Endothelial cell of umbilical vein (primary cell): ENCODE measurements at regions not wholly inside any gene's neighbourhood (a gene's known extent, or its start where the extent isn't known, plus 50 kb on each side); places are given as distances from the start of the nearest gene placed in this dataset.

ENCODE experiments used
- BruUV-seq: library from RNA; stranded (reverse); fragments of 400-500 nt; replicated peaks from 2 replicates; lab custom pipeline; 2021; lab: Mats Ljungman, UMichigan
- CTCF ChIA-PET: fragments of 300-600, 350-600 bp; sonication (Branson Sonifier 250); formaldehyde crosslinking; loops from one replicate; lab custom pipeline; 2021; ENCODE audit warnings: antibody characterized with exemption, inconsistent platforms; lab: Charles Lee
- POLR2A ChIA-PET: fragments of 300-600, 350-600 bp; sonication (Branson Sonifier 250); formaldehyde crosslinking; loops from one replicate; lab custom pipeline; 2021; ENCODE audit warnings: antibody characterized with exemption, inconsistent platforms; lab: Charles Lee
- DNase-seq: peaks from one replicate; pipeline ENCODE4 v3.0.0-alpha.2; 2011; ENCODE audit warnings: low read depth, low spot score
- FAIRE-seq: peaks from 2 replicates; lab custom pipeline; 2011; peaks lifted over from hg19 to GRCh38; lab: Jason Lieb, UNC
- H2AFZ ChIP-seq: 2 replicates; pipeline ENCODE4 v1.6.0; 2012; ENCODE audit warnings: low read depth, low read length, control low read depth, inconsistent platforms
- H3K27ac ChIP-seq: 2 replicates; pipeline ENCODE4 v1.5.1; 2011; ENCODE audit warnings: low read depth, mild to moderate bottlenecking, control low read depth, low read length, moderate library complexity; ENCODE audit not compliant: insufficient read depth
- H3K27me3 ChIP-seq, 2 experiments: 2 replicates each; pipeline versions ENCODE4 v1.6.0 to v1.6.1; 2011; ENCODE audit warnings: low read length in 2 of 2, mixed read lengths in 1 of 2; ENCODE audit not compliant: control insufficient read depth in 2 of 2, insufficient read depth in 2 of 2
- H3K36me3 ChIP-seq, 2 experiments: 2 replicates in 1 of 2; 3 replicates in 1 of 2; pipeline ENCODE4 v1.5.1; 2011; ENCODE audit warnings: low read length in 2 of 2, mild to moderate bottlenecking in 1 of 2, moderate library complexity in 1 of 2; ENCODE audit not compliant: control insufficient read depth in 2 of 2, insufficient read depth in 2 of 2; ENCODE audit errors: extremely low read depth in 1 of 2
- H3K4me1 ChIP-seq: 3 replicates; pipeline ENCODE4 v1.5.1; 2011; ENCODE audit warnings: mild to moderate bottlenecking, low read length; ENCODE audit not compliant: control insufficient read depth, insufficient read depth; ENCODE audit errors: extremely low read depth
- H3K4me2 ChIP-seq: 2 replicates; pipeline ENCODE4 v1.6.1; 2011; ENCODE audit warnings: low read length, control low read depth, mixed read lengths; ENCODE audit not compliant: insufficient read depth
- H3K4me3 ChIP-seq, 3 experiments: fragments of 200-600 bp in 1 of 3; sonication (generic), shearing (Covaris generic) in 1 of 3; replicated peaks in 1 of 3; 2 replicates each; pipeline ENCODE4 v1.5.1; 2011 to 2016; ENCODE audit warnings: control low read depth in 3 of 3, low read length in 3 of 3, mild to moderate bottlenecking in 2 of 3, inconsistent platforms in 1 of 3, low read depth in 1 of 3, moderate library complexity in 1 of 3; ENCODE audit not compliant: insufficient read depth in 1 of 3
- H3K79me2 ChIP-seq: 2 replicates; pipeline ENCODE4 v1.6.0; 2012; ENCODE audit warnings: low read length, inconsistent platforms; ENCODE audit not compliant: control insufficient read depth, insufficient read depth
- H3K9ac ChIP-seq: replicated peaks from 2 replicates; pipeline ENCODE3; 2011; ENCODE audit warnings: low read length, control low read depth; ENCODE audit not compliant: insufficient read depth; ENCODE audit errors: extremely low read depth
- H3K9me1 ChIP-seq: replicated peaks from 3 replicates; pipeline ENCODE4 v1.6.0; 2011; ENCODE audit warnings: mild to moderate bottlenecking, low read length; ENCODE audit not compliant: control insufficient read depth, insufficient read depth; ENCODE audit errors: extremely low read depth
- H3K9me3 ChIP-seq: replicated peaks from 2 replicates; pipeline ENCODE4 v1.5.1; 2012; ENCODE audit warnings: low read length, inconsistent platforms; ENCODE audit not compliant: control insufficient read depth, insufficient read depth
- H4K20me1 ChIP-seq: replicated peaks from 2 replicates; pipeline ENCODE3; 2011; ENCODE audit warnings: mild to moderate bottlenecking, low read length; ENCODE audit not compliant: control insufficient read depth, insufficient read depth; ENCODE audit errors: extremely low read depth
- EZH2 ChIP-seq: IDR thresholded peaks from 2 replicates; pipeline ENCODE4 v1.6.1; 2012; ENCODE audit warnings: borderline replicate concordance, low read depth, mild to moderate bottlenecking, moderate library complexity, low read length, inconsistent platforms; ENCODE audit not compliant: severe bottlenecking
- FOS ChIP-seq: IDR thresholded peaks from 2 replicates; pipeline ENCODE4 v1.6.1; 2011; ENCODE audit warnings: mild to moderate bottlenecking, low read length, moderate library complexity, borderline replicate concordance; ENCODE audit not compliant: insufficient read depth
- GATA2 ChIP-seq: IDR thresholded peaks from 2 replicates; pipeline ENCODE4 v1.7.0; 2011; ENCODE audit warnings: low read depth, mild to moderate bottlenecking, moderate library complexity, mixed read lengths, low read length; ENCODE audit not compliant: insufficient read length, insufficient read depth
- JUN ChIP-seq: IDR thresholded peaks from 2 replicates; pipeline ENCODE4 v1.6.1; 2011; ENCODE audit warnings: borderline replicate concordance, low read depth; ENCODE audit not compliant: insufficient read length, insufficient read depth
- MYC ChIP-seq: IDR thresholded peaks from one replicate; pipeline ENCODE4 v1.6.1; 2011; ENCODE audit warnings: mild to moderate bottlenecking, low read depth, low read length
- POLR2A ChIP-seq: IDR thresholded peaks from 2 replicates; pipeline ENCODE4 v1.6.1; 2012; ENCODE audit warnings: low read depth, mild to moderate bottlenecking, control low read depth, low read length
- POLR2AphosphoS5 ChIP-seq: IDR thresholded peaks from 2 replicates; pipeline ENCODE4 v1.6.1; 2012; ENCODE audit warnings: low read depth, mild to moderate bottlenecking, control low read depth, low read length, moderate library complexity; ENCODE audit not compliant: insufficient read depth
- dilution Hi-C: fragments of 300-500 bp; cut with MboI; formaldehyde crosslinking; loops from one replicate; pipeline ENCODE4 v1.15.0; 2019; ENCODE audit warnings: low sequenced_read_pairs; ENCODE audit not compliant: extremely low pct_ligation_motif_present
- intact Hi-C: fragments of 100-400 bp; cut with micrococcal nuclease; formaldehyde crosslinking; loops from one replicate; pipeline ENCODE4 v1.10.0; 2022
- TF ChIP-seq, protein P1 (sequence below): IDR thresholded peaks from 2 replicates; pipeline ENCODE4 v1.6.1; 2011; ENCODE audit not compliant: insufficient read depth, insufficient read length
- TF ChIP-seq, protein P2 (sequence below), 2 donors: IDR thresholded peaks; 1 replicate in 1 of 2; 2 replicates in 1 of 2; pipeline ENCODE4 v1.5.1; 2011; ENCODE audit warnings: low read length in 2 of 2, mild to moderate bottlenecking in 2 of 2, moderate library complexity in 2 of 2, control low read depth in 1 of 2, inconsistent platforms in 1 of 2, low read depth in 1 of 2; ENCODE audit not compliant: insufficient read depth in 1 of 2; ENCODE audit errors: extremely low read depth in 1 of 2

- no peak overlapping the region for H3K4me2 ChIP-seq
- peaks cover 3% of the 10 kb centered on the region for H3K9me3 ChIP-seq
- no peak overlapping the region for H3K27ac ChIP-seq
- no peaks in the 10 kb centered on the region for H3K27me3 ChIP-seq
- H3K4me1 ChIP-seq, result no peaks in the 10 kb centered on the region
- no peaks in the 10 kb centered on the region for H3K79me2 ChIP-seq
- intact Hi-C loops, result no loop called here
- dilution Hi-C loops, result no loop called here
- TF ChIP-seq, protein P1, sequence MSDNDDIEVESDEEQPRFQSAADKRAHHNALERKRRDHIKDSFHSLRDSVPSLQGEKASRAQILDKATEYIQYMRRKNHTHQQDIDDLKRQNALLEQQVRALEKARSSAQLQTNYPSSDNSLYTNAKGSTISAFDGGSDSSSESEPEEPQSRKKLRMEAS, result no peak
- TF ChIP-seq FOS (no peak), JUN (no peak), POLR2AphosphoS5 (no peak), MYC (no peak), GATA2 (no peak), EZH2 (no peak), POLR2A (no peak)
- TF ChIP-seq, protein P2, sequence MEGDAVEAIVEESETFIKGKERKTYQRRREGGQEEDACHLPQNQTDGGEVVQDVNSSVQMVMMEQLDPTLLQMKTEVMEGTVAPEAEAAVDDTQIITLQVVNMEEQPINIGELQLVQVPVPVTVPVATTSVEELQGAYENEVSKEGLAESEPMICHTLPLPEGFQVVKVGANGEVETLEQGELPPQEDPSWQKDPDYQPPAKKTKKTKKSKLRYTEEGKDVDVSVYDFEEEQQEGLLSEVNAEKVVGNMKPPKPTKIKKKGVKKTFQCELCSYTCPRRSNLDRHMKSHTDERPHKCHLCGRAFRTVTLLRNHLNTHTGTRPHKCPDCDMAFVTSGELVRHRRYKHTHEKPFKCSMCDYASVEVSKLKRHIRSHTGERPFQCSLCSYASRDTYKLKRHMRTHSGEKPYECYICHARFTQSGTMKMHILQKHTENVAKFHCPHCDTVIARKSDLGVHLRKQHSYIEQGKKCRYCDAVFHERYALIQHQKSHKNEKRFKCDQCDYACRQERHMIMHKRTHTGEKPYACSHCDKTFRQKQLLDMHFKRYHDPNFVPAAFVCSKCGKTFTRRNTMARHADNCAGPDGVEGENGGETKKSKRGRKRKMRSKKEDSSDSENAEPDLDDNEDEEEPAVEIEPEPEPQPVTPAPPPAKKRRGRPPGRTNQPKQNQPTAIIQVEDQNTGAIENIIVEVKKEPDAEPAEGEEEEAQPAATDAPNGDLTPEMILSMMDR (IDR thresholded peaks at IDR 0.05; ENCODE audit: extremely low read depth in 1 of 2, insufficient read depth in 1 of 2, low read depth in 1 of 2, low read length in 2 of 2), result no peak
- CTCF ChIA-PET, result no interaction called here
- DNase-seq (no peak), FAIRE-seq (no peak)
- H4K20me1 ChIP-seq, result no peaks in the 10 kb centered on the region
- no TSS peak for BruUV-seq
- no peak overlapping the region for H3K4me3 ChIP-seq
- H2AFZ ChIP-seq, result no peak overlapping the region
- no peak overlapping the region for H3K9ac ChIP-seq
- POLR2A ChIA-PET, result no interaction called here
- no peaks in the 10 kb centered on the region for H3K36me3 ChIP-seq
- no peaks in the 10 kb centered on the region for H3K9me1 ChIP-seq
Measured at GRCh38 chr6:14549871-14550270, 432.3 kb downstream of the CD83 start.
